NB4 (cell line): ENCODE measurements at regions not wholly inside any gene's neighbourhood (a gene's known extent, or its start where the extent isn't known, plus 50 kb on each side); places are given as distances from the start of the nearest gene placed in this dataset.

Experiments used
- CTCF ChIP-seq: IDR thresholded peaks from one replicate; pipeline ENCODE4 v1.5.1; 2012; ENCODE audit warnings: low read depth, low read length
- MAX ChIP-seq: IDR thresholded peaks from 2 replicates; pipeline ENCODE4 v1.6.1; 2011; ENCODE audit warnings: low read depth, low read length
- POLR2A ChIP-seq: IDR thresholded peaks from 2 replicates; pipeline ENCODE4 v1.6.1; 2011; ENCODE audit warnings: mild to moderate bottlenecking; ENCODE audit not compliant: insufficient read length; ENCODE audit errors: extremely low read depth

- TF ChIP-seq CTCF, result no peak
- no peak for TF ChIP-seq POLR2A
- no peak for TF ChIP-seq MAX
These were observed 576.4 kb downstream of the HTR1B start for GRCh38 chr6:76886900-76887299.
